Lower lobe of right lung (tissue), 2 donors: ENCODE measurements at regions not wholly inside any gene's neighbourhood (a gene's known extent, or its start where the extent isn't known, plus 50 kb on each side); places are given as distances from the start of the nearest gene placed in this dataset.

Experiments
- ATAC-seq, 2 donors: fragments of 200-7000 bp; cut with Tn5 transposase; one replicate each; pipeline ENCODE4 v1.9.1; 2020 to 2022; ENCODE audit warnings: mild to moderate bottlenecking in 2 of 2, moderate library complexity in 2 of 2
- DNase-seq: peaks from one replicate; pipeline ENCODE4 v3.0.0-alpha.2; 2020
- H3K27ac ChIP-seq: fragments of 200-600 bp; one replicate; pipeline ENCODE4 v1.8.0; 2022
- H3K27me3 ChIP-seq: fragments of 200-600 bp; one replicate; pipeline ENCODE4 v1.8.0; 2022; ENCODE audit warnings: low read depth
- H3K36me3 ChIP-seq: fragments of 200-600 bp; one replicate; pipeline ENCODE4 v1.8.0; 2022; ENCODE audit warnings: mild to moderate bottlenecking
- H3K4me1 ChIP-seq: fragments of 200-600 bp; one replicate; pipeline ENCODE4 v1.8.0; 2022
- H3K4me3 ChIP-seq: fragments of 200-600 bp; one replicate; pipeline ENCODE4 v1.8.0; 2022; ENCODE audit warnings: mild to moderate bottlenecking
- H3K9me3 ChIP-seq: fragments of 200-600 bp; one replicate; pipeline ENCODE4 v1.8.0; 2022
- CTCF ChIP-seq: fragments of 200-600 bp; IDR thresholded peaks from one replicate; pipeline ENCODE4 v1.8.0; 2022; ENCODE audit warnings: antibody characterized with exemption, mild to moderate bottlenecking
- intact Hi-C: fragments of 100-400 bp; cut with DNase I; formaldehyde crosslinking; loops from one replicate; pipeline ENCODE4 v1.11.0; 2022
- donor health status: DM: no; HTN: yes; CAD: no; lungs with severe emphysema.

- no peaks in the 10 kb centered on the region for H3K4me1 ChIP-seq
- no peak overlapping the region for H3K4me3 ChIP-seq
- H3K27me3 ChIP-seq = no peaks in the 10 kb centered on the region
- DNase-seq (no peak), ATAC-seq (no peak)
- no peak for TF ChIP-seq CTCF
- intact Hi-C loops = no loop called here
- no peak overlapping the region for H3K27ac ChIP-seq
- H3K36me3 ChIP-seq = no peaks in the 10 kb centered on the region
- H3K9me3 ChIP-seq = no peaks in the 10 kb centered on the region
These were observed 790.4 kb upstream of the NUDT12 start for GRCh38 chr5:104352954-104353353.

GRCh38 chr5:104347119-104347708 is 784.6 kb upstream of the NUDT12 start:
- Histone ChIP-seq H3K4me3 (no peak overlapping the region), H3K36me3 (no peaks in the 10 kb centered on the region), H3K27ac (no peak overlapping the region), H3K9me3 (no peaks in the 10 kb centered on the region), H3K4me1 (no peaks in the 10 kb centered on the region), H3K27me3 (no peaks in the 10 kb centered on the region)
- DNase-seq (no peak), ATAC-seq (no peak)
- intact Hi-C loops = no loop called here
- peak; percentile 9 for TF ChIP-seq CTCF

GRCh38 chr5:104345222-104346016 is 782.8 kb upstream of the NUDT12 start:
- DNase-seq (no peak), ATAC-seq (no peak)
- no peaks in the 10 kb centered on the region for H3K27me3 ChIP-seq
- no peaks in the 10 kb centered on the region for H3K4me1 ChIP-seq
- H3K36me3 ChIP-seq = no peaks in the 10 kb centered on the region
- intact Hi-C loops = no loop called here
- H3K27ac ChIP-seq = no peak overlapping the region
- H3K4me3 ChIP-seq = no peak overlapping the region
- no peak for TF ChIP-seq CTCF
- H3K9me3 ChIP-seq = no peaks in the 10 kb centered on the region

- DNase-seq (no peak), ATAC-seq (no peak)
- Histone ChIP-seq H3K36me3 (no peaks in the 10 kb centered on the region), H3K4me3 (no peak overlapping the region), H3K4me1 (no peaks in the 10 kb centered on the region), H3K9me3 (no peaks in the 10 kb centered on the region), H3K27ac (no peak overlapping the region), H3K27me3 (no peaks in the 10 kb centered on the region)
- TF ChIP-seq CTCF = no peak
- intact Hi-C loops = no loop called here
These were observed 782.2 kb upstream of the NUDT12 start for GRCh38 chr5:104344809-104345208.

GRCh38 chr5:104327801-104328200 is 765.2 kb upstream of the NUDT12 start:
- Histone ChIP-seq H3K4me1 (no peaks in the 10 kb centered on the region), H3K9me3 (no peaks in the 10 kb centered on the region), H3K27me3 (no peaks in the 10 kb centered on the region), H3K36me3 (no peaks in the 10 kb centered on the region), H3K27ac (no peak overlapping the region), H3K4me3 (no peak overlapping the region)
- no peak for TF ChIP-seq CTCF
- no peak for DNase-seq
- intact Hi-C loops = no loop called here
- ATAC-seq = no peak
